ENCODE measurements at regions not wholly inside any gene's neighbourhood (a gene's known extent, or its start where the extent isn't known, plus 50 kb on each side); places are given as distances from the start of the nearest gene placed in this dataset.

DNA sequence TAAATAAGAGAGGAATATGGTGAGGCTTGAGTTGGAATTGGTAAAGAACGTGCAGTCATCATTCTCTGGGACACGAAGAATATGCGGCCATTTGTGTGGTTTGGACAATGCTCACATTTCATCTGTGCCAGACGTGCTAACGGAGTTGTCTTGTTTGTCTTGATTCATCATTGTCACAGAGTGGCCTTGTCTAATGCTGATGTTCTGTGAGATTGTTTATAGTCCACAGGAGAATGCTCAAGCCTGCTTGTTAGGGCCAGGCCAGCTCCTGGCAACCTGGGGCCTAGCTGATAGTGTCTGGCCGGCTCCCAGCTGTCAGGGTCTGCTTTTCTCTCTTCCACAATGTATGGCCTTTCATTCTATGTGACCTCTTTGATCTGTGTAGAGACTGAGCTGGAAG is 384.7 kb downstream of the EDEM1 start (continued):
- TF ChIP-seq, protein P1, sequence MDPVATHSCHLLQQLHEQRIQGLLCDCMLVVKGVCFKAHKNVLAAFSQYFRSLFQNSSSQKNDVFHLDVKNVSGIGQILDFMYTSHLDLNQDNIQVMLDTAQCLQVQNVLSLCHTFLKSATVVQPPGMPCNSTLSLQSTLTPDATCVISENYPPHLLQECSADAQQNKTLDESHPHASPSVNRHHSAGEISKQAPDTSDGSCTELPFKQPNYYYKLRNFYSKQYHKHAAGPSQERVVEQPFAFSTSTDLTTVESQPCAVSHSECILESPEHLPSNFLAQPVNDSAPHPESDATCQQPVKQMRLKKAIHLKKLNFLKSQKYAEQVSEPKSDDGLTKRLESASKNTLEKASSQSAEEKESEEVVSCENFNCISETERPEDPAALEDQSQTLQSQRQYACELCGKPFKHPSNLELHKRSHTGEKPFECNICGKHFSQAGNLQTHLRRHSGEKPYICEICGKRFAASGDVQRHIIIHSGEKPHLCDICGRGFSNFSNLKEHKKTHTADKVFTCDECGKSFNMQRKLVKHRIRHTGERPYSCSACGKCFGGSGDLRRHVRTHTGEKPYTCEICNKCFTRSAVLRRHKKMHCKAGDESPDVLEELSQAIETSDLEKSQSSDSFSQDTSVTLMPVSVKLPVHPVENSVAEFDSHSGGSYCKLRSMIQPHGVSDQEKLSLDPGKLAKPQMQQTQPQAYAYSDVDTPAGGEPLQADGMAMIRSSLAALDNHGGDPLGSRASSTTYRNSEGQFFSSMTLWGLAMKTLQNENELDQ (CRISPR knock-in tag; IDR thresholded peaks at IDR 0.05; ENCODE audit: borderline replicate concordance): 0 out of 2 replicates have a peak, but pooled peaks have one; percentile 19
- TF ChIP-seq ZNF175 (CRISPR knock-in tag; IDR thresholded peaks at IDR 0.05; ENCODE audit: low read depth) (peak; percentile 67; the same call in 1 of the 2 replicates), MEIS2 (IDR thresholded peaks at IDR 0.05; ENCODE audit: partially characterized antibody) (peak; percentile 42), PHB (CRISPR knock-in tag; IDR thresholded peaks at IDR 0.05) (no peak), TAL1 (IDR thresholded peaks at IDR 0.05) (peak; percentile 23; the same call in 1 of the 2 replicates), CBFA2T3 (IDR thresholded peaks at IDR 0.05) (peak; percentile 46), TOE1 (IDR thresholded peaks at IDR 0.05; ENCODE audit: borderline replicate concordance) (no peak), TOE1 (CRISPR knock-in tag; IDR thresholded peaks at IDR 0.05; ENCODE audit: borderline replicate concordance, low read depth) (no peak), ZNF431 (CRISPR knock-in tag; IDR thresholded peaks at IDR 0.05) (no peak)
- TF ChIP-seq, protein P2, sequence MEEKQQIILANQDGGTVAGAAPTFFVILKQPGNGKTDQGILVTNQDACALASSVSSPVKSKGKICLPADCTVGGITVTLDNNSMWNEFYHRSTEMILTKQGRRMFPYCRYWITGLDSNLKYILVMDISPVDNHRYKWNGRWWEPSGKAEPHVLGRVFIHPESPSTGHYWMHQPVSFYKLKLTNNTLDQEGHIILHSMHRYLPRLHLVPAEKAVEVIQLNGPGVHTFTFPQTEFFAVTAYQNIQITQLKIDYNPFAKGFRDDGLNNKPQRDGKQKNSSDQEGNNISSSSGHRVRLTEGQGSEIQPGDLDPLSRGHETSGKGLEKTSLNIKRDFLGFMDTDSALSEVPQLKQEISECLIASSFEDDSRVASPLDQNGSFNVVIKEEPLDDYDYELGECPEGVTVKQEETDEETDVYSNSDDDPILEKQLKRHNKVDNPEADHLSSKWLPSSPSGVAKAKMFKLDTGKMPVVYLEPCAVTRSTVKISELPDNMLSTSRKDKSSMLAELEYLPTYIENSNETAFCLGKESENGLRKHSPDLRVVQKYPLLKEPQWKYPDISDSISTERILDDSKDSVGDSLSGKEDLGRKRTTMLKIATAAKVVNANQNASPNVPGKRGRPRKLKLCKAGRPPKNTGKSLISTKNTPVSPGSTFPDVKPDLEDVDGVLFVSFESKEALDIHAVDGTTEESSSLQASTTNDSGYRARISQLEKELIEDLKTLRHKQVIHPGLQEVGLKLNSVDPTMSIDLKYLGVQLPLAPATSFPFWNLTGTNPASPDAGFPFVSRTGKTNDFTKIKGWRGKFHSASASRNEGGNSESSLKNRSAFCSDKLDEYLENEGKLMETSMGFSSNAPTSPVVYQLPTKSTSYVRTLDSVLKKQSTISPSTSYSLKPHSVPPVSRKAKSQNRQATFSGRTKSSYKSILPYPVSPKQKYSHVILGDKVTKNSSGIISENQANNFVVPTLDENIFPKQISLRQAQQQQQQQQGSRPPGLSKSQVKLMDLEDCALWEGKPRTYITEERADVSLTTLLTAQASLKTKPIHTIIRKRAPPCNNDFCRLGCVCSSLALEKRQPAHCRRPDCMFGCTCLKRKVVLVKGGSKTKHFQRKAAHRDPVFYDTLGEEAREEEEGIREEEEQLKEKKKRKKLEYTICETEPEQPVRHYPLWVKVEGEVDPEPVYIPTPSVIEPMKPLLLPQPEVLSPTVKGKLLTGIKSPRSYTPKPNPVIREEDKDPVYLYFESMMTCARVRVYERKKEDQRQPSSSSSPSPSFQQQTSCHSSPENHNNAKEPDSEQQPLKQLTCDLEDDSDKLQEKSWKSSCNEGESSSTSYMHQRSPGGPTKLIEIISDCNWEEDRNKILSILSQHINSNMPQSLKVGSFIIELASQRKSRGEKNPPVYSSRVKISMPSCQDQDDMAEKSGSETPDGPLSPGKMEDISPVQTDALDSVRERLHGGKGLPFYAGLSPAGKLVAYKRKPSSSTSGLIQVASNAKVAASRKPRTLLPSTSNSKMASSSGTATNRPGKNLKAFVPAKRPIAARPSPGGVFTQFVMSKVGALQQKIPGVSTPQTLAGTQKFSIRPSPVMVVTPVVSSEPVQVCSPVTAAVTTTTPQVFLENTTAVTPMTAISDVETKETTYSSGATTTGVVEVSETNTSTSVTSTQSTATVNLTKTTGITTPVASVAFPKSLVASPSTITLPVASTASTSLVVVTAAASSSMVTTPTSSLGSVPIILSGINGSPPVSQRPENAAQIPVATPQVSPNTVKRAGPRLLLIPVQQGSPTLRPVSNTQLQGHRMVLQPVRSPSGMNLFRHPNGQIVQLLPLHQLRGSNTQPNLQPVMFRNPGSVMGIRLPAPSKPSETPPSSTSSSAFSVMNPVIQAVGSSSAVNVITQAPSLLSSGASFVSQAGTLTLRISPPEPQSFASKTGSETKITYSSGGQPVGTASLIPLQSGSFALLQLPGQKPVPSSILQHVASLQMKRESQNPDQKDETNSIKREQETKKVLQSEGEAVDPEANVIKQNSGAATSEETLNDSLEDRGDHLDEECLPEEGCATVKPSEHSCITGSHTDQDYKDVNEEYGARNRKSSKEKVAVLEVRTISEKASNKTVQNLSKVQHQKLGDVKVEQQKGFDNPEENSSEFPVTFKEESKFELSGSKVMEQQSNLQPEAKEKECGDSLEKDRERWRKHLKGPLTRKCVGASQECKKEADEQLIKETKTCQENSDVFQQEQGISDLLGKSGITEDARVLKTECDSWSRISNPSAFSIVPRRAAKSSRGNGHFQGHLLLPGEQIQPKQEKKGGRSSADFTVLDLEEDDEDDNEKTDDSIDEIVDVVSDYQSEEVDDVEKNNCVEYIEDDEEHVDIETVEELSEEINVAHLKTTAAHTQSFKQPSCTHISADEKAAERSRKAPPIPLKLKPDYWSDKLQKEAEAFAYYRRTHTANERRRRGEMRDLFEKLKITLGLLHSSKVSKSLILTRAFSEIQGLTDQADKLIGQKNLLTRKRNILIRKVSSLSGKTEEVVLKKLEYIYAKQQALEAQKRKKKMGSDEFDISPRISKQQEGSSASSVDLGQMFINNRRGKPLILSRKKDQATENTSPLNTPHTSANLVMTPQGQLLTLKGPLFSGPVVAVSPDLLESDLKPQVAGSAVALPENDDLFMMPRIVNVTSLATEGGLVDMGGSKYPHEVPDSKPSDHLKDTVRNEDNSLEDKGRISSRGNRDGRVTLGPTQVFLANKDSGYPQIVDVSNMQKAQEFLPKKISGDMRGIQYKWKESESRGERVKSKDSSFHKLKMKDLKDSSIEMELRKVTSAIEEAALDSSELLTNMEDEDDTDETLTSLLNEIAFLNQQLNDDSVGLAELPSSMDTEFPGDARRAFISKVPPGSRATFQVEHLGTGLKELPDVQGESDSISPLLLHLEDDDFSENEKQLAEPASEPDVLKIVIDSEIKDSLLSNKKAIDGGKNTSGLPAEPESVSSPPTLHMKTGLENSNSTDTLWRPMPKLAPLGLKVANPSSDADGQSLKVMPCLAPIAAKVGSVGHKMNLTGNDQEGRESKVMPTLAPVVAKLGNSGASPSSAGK (IDR thresholded peaks at IDR 0.05): peak; percentile 28; the same call in 1 of the 2 replicates
- TF ChIP-seq, protein P3, sequence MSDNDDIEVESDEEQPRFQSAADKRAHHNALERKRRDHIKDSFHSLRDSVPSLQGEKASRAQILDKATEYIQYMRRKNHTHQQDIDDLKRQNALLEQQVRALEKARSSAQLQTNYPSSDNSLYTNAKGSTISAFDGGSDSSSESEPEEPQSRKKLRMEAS (CRISPR knock-in tag; IDR thresholded peaks at IDR 0.05): no peak
- TF ChIP-seq, protein P4, sequence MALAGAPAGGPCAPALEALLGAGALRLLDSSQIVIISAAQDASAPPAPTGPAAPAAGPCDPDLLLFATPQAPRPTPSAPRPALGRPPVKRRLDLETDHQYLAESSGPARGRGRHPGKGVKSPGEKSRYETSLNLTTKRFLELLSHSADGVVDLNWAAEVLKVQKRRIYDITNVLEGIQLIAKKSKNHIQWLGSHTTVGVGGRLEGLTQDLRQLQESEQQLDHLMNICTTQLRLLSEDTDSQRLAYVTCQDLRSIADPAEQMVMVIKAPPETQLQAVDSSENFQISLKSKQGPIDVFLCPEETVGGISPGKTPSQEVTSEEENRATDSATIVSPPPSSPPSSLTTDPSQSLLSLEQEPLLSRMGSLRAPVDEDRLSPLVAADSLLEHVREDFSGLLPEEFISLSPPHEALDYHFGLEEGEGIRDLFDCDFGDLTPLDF (CRISPR knock-in tag; IDR thresholded peaks at IDR 0.05): no peak
